Breast epithelium (tissue), 3 donors: ENCODE measurements at regions not wholly inside any gene's neighbourhood (a gene's known extent, or its start where the extent isn't known, plus 50 kb on each side); places are given as distances from the start of the nearest gene placed in this dataset.

Source experiments
- POLR2A ChIP-seq: fragments of 450-650 bp; IDR thresholded peaks from one replicate; pipeline ENCODE4 v1.6.1; 2016; ENCODE audit warnings: antibody characterized with exemption, mild to moderate bottlenecking, moderate library complexity
- POLR2AphosphoS5 ChIP-seq, 3 donors: sonication (generic); formaldehyde crosslinking; IDR thresholded peaks; one replicate each; pipeline ENCODE4 v1.6.1; 2017; ENCODE audit warnings: antibody characterized with exemption in 3 of 3
- TF ChIP-seq, protein P1 (sequence below), 3 donors: fragments of 450-650 bp; IDR thresholded peaks; one replicate each; pipeline ENCODE4 v1.5.1; 2016 to 2017; ENCODE audit warnings: antibody characterized with exemption in 3 of 3, mild to moderate bottlenecking in 3 of 3, moderate library complexity in 3 of 3

- TF ChIP-seq, protein P1, sequence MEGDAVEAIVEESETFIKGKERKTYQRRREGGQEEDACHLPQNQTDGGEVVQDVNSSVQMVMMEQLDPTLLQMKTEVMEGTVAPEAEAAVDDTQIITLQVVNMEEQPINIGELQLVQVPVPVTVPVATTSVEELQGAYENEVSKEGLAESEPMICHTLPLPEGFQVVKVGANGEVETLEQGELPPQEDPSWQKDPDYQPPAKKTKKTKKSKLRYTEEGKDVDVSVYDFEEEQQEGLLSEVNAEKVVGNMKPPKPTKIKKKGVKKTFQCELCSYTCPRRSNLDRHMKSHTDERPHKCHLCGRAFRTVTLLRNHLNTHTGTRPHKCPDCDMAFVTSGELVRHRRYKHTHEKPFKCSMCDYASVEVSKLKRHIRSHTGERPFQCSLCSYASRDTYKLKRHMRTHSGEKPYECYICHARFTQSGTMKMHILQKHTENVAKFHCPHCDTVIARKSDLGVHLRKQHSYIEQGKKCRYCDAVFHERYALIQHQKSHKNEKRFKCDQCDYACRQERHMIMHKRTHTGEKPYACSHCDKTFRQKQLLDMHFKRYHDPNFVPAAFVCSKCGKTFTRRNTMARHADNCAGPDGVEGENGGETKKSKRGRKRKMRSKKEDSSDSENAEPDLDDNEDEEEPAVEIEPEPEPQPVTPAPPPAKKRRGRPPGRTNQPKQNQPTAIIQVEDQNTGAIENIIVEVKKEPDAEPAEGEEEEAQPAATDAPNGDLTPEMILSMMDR (IDR thresholded peaks at IDR 0.05): no peak
- no peak for TF ChIP-seq POLR2AphosphoS5 (IDR thresholded peaks at IDR 0.05)
- no peak for TF ChIP-seq POLR2A
These were observed 864.8 kb downstream of the GATA3 start for GRCh38 chr10:8919280-8919679.
